AG09309 (cell line): ENCODE measurements at regions not wholly inside any gene's neighbourhood (a gene's known extent, or its start where the extent isn't known, plus 50 kb on each side); places are given as distances from the start of the nearest gene placed in this dataset.

Experiments used
- DNase-seq: peaks from one replicate; pipeline ENCODE4 v3.0.0-alpha.2; 2010; ENCODE audit warnings: low read depth
- H3K4me3 ChIP-seq: 2 replicates; pipeline ENCODE4 v1.5.1; 2011; ENCODE audit warnings: mild to moderate bottlenecking, low read depth, low read length, moderate library complexity; ENCODE audit not compliant: control insufficient read depth
- TF ChIP-seq, protein P1 (sequence below): IDR thresholded peaks from 2 replicates; pipeline ENCODE4 v1.5.1; 2011; ENCODE audit warnings: mild to moderate bottlenecking, low read depth, low read length, inconsistent platforms; ENCODE audit not compliant: insufficient read depth, control insufficient read depth; ENCODE audit errors: missing control alignments

- no peak overlapping the region for H3K4me3 ChIP-seq
- DNase-seq, result peak; percentile 41
- TF ChIP-seq, protein P1, sequence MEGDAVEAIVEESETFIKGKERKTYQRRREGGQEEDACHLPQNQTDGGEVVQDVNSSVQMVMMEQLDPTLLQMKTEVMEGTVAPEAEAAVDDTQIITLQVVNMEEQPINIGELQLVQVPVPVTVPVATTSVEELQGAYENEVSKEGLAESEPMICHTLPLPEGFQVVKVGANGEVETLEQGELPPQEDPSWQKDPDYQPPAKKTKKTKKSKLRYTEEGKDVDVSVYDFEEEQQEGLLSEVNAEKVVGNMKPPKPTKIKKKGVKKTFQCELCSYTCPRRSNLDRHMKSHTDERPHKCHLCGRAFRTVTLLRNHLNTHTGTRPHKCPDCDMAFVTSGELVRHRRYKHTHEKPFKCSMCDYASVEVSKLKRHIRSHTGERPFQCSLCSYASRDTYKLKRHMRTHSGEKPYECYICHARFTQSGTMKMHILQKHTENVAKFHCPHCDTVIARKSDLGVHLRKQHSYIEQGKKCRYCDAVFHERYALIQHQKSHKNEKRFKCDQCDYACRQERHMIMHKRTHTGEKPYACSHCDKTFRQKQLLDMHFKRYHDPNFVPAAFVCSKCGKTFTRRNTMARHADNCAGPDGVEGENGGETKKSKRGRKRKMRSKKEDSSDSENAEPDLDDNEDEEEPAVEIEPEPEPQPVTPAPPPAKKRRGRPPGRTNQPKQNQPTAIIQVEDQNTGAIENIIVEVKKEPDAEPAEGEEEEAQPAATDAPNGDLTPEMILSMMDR, result no peak
These were observed 1609.2 kb downstream of the STIM2 start for GRCh38 chr4:28469886-28470285.

- H3K4me3 ChIP-seq, result no peak overlapping the region
- TF ChIP-seq, protein P1, result no peak
- no peak for DNase-seq
These were observed 1614.7 kb downstream of the STIM2 start for GRCh38 chr4:28475381-28475780.

GRCh38 chr4:28479666-28480065, 1619.0 kb downstream of the STIM2 start:
- TF ChIP-seq, protein P1, result no peak
- DNase-seq, result no peak
- H3K4me3 ChIP-seq, result no peak overlapping the region

GRCh38 chr4:28481565-28481964, 1620.9 kb downstream of the STIM2 start:
- no peak for DNase-seq

DNA sequence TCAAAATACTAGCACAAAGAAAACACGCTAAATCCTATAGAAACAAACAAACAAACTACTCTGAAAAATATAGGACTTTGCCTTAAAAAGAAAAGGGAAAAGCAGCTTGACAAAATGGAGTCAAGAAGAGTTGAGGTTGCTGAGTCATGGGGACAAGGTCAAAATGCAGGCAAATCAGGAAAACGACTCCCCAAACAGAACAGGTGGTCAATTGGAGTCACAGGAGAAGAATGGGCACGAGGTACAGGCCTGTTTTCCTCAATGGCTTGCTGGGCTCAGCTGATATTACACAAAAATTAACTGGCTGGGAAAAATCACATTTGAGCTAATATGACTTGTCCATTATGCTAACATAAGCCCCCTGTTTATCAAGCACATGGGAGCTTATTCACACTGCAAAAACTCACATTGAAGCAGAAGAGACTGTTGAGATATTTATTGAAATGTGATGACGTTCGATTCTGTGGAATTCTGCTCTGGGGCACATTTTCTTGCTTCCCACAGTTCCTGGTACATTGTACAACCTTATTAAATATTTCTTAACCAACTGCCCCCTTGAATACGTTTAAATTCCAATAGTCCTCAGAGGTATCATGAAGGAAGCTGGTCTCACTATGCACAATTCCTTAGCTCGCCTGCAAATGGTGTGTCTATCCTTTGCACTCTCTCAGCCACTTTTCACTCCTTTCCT, 1622.1 kb downstream of the STIM2 start:
- DNase-seq, result no peak

More at GRCh38 chr4:28481565-28481964, 1620.9 kb downstream of the STIM2 start:
- TF ChIP-seq, protein P1, result no peak
- no peak overlapping the region for H3K4me3 ChIP-seq

DNA sequence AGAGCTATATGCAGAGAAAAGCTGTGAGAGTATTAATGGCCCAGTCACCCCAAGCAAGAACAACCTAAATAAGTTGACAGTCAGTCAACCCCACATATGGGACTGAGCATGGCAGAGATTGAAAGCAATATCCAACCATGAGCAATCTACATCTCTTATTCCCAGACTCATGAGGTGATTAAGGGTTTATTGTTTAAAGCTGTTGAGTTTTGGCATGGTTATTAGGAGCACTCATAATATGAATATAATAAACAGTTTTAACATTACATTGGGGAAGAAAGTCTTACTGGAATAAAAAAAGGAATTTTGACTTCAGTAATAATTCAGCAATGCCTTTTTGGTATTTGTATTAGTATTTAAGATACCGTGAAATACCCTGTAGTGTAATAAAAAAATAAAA, 1627.4 kb downstream of the STIM2 start:
- no peak for DNase-seq
- no peak overlapping the region for H3K4me3 ChIP-seq
- TF ChIP-seq, protein P1, result no peak

More for the DNA sequence above, 1622.1 kb downstream of the STIM2 start:
- H3K4me3 ChIP-seq, result no peak overlapping the region
- TF ChIP-seq, protein P1, result no peak
